Activated CD8-positive, alpha-beta T cell treated with anti-CD3 and anti-CD28 coated beads for 36 hours (primary cell): ENCODE measurements at regions not wholly inside any gene's neighbourhood (a gene's known extent, or its start where the extent isn't known, plus 50 kb on each side); places are given as distances from the start of the nearest gene placed in this dataset.

Experiments used
- ATAC-seq: fragments of 200-7000 bp; cut with Tn5 transposase; one replicate; pipeline ENCODE4 v1.10.0; 2021; ENCODE audit warnings: mild to moderate bottlenecking, moderate library complexity
- CTCF ChIA-PET: fragments of 350-600 bp; sonication (Branson Sonifier 250); formaldehyde crosslinking; loops from one replicate; lab custom pipeline; 2021; ENCODE audit warnings: antibody characterized with exemption; lab: Charles Lee
- POLR2A ChIA-PET: fragments of 350-600 bp; sonication (Branson Sonifier 250); formaldehyde crosslinking; loops from one replicate; lab custom pipeline; 2021; ENCODE audit warnings: antibody characterized with exemption; lab: Charles Lee
- DNase-seq: peaks from one replicate; pipeline ENCODE4 v3.0.0-alpha.2; 2020
- H3K27ac Mint-ChIP-seq: one replicate; pipeline ENCODE4 v1.8.0; 2021; ENCODE audit warnings: mild to moderate bottlenecking, mixed read lengths
- H3K27me3 Mint-ChIP-seq: one replicate; pipeline ENCODE4 v1.8.0; 2021; ENCODE audit warnings: mixed read lengths
- H3K36me3 Mint-ChIP-seq: one replicate; pipeline ENCODE4 v1.8.0; 2021; ENCODE audit warnings: low read depth, mixed read lengths
- H3K4me1 Mint-ChIP-seq: one replicate; pipeline ENCODE4 v1.8.0; 2021; ENCODE audit warnings: low read depth, mixed read lengths
- H3K4me3 Mint-ChIP-seq: one replicate; pipeline ENCODE4 v1.8.0; 2021; ENCODE audit warnings: mild to moderate bottlenecking, moderate library complexity, mixed read lengths
- H3K9me3 Mint-ChIP-seq: one replicate; pipeline ENCODE4 v1.8.0; 2021; ENCODE audit warnings: mixed read lengths
- intact Hi-C: fragments of 100-400 bp; cut with micrococcal nuclease; formaldehyde crosslinking; loops from one replicate; pipeline ENCODE4 v1.10.0; 2022
- TF ChIP-seq, protein P1 (sequence below): fragments of 200-600 bp; IDR thresholded peaks from one replicate; pipeline ENCODE4 v1.8.0; 2022; ENCODE audit warnings: antibody characterized with exemption, mild to moderate bottlenecking

DNA sequence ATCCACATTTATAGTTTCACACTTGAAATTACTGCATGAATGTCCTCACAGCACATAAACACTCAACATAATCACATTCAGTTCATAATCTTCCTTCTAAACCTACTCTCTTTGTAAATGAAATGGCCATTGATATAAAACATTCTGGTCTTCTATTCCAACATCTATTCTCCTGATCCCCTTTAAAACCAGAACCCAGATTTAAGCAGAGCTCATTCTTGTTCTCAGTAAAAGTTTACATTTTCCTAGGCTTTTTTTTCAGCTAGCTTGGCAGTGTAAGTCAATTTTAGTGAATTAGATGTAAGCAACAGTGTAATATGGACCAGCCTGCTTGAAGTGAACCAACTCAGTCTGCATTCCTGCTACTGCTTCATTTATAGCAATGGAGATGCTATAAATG, 460.7 kb upstream of the RGS18 start:
- Mint-ChIP-seq H3K36me3 (no peaks in the 10 kb centered on the region), H3K27ac (no peak overlapping the region), H3K27me3 (no peaks in the 10 kb centered on the region), H3K4me1 (no peaks in the 10 kb centered on the region), H3K9me3 (peaks cover 11% of the 10 kb centered on the region), H3K4me3 (no peak overlapping the region)
- ChIA-PET POLR2A (no interaction called here), CTCF (no interaction called here)
- intact Hi-C loops: no loop called here
- TF ChIP-seq, protein P1, sequence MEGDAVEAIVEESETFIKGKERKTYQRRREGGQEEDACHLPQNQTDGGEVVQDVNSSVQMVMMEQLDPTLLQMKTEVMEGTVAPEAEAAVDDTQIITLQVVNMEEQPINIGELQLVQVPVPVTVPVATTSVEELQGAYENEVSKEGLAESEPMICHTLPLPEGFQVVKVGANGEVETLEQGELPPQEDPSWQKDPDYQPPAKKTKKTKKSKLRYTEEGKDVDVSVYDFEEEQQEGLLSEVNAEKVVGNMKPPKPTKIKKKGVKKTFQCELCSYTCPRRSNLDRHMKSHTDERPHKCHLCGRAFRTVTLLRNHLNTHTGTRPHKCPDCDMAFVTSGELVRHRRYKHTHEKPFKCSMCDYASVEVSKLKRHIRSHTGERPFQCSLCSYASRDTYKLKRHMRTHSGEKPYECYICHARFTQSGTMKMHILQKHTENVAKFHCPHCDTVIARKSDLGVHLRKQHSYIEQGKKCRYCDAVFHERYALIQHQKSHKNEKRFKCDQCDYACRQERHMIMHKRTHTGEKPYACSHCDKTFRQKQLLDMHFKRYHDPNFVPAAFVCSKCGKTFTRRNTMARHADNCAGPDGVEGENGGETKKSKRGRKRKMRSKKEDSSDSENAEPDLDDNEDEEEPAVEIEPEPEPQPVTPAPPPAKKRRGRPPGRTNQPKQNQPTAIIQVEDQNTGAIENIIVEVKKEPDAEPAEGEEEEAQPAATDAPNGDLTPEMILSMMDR: no peak
- DNase-seq: no peak
- ATAC-seq: no peak

DNA sequence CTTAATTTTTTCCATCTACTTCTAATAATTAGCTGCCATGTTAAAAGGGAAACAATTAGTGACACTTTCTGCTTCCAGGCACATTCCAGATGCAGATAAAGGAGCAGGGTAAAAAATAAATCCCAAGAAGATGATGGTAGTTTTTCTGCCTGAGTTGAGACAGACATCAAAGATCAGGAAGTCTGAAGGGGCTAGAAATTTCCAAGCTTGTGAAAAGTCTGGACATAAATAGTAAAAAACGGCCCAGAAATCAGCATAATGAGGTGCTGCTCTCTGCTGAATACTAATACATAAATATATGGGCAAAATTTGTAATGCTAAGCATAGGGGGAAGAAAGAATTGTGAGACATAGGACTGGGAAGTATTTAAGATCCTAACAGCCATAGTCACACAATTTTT, 460.0 kb upstream of the RGS18 start:
- no peak for ATAC-seq
- Mint-ChIP-seq H3K9me3 (peaks cover 11% of the 10 kb centered on the region), H3K27me3 (no peaks in the 10 kb centered on the region), H3K4me1 (no peaks in the 10 kb centered on the region), H3K36me3 (no peaks in the 10 kb centered on the region), H3K27ac (no peak overlapping the region), H3K4me3 (no peak overlapping the region)
- TF ChIP-seq, protein P1: no peak
- CTCF ChIA-PET: no interaction called here
- no peak for DNase-seq
- intact Hi-C loops: no loop called here
- POLR2A ChIA-PET: no interaction called here

DNA sequence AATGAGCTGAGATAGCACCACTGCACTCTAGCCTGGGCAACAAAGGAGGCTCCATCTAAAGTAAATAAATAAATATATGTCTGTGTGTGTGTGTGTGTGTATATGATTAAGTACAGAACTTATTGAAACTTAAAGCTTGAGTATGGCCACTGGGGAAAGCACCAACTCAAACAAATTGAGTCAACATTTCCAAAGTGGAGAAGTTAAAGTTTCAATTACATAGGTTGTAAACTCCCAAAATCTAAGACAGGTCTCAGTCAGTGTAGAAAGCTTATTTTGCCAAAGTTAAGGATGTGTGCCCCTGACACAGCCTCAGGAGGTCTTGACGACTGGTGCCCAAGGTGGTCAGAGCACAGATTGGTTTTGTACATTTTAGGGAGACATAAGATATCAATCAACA, 458.9 kb upstream of the RGS18 start:
- no peaks in the 10 kb centered on the region for H3K36me3 Mint-ChIP-seq
- DNase-seq (no peak), ATAC-seq (no peak)
- TF ChIP-seq, protein P1: no peak
- no peak overlapping the region for H3K4me3 Mint-ChIP-seq
- no peaks in the 10 kb centered on the region for H3K27me3 Mint-ChIP-seq
- H3K9me3 Mint-ChIP-seq: peaks cover 3% of the 10 kb centered on the region
- no peak overlapping the region for H3K27ac Mint-ChIP-seq
- intact Hi-C loops: no loop called here
- ChIA-PET CTCF (no interaction called here), POLR2A (no interaction called here)
- no peaks in the 10 kb centered on the region for H3K4me1 Mint-ChIP-seq

DNA sequence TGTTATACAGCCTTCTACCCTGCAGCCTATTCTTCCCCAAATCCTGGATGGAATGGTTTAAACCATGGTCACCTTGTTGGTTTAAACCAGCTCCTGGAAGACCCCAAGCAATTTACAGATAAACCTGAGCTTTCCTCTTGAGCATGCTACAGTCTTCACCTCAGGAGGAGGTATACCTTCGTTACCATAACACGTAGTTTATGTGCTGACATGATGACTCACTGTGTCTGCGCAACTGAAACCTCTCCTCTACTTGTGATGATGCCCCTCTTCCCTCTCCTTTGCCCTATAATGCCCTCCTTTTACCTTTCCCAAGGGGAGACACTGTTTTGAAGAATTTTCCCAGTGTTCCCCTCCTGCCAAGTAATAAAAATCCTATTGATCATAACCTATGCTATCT, 457.3 kb upstream of the RGS18 start:
- H3K4me3 Mint-ChIP-seq: no peak overlapping the region
- CTCF ChIA-PET: no interaction called here
- H3K9me3 Mint-ChIP-seq: peaks cover 1% of the 10 kb centered on the region

GRCh38 chr1:191702124-191702523, 456.1 kb upstream of the RGS18 start:
- DNase-seq (no peak), ATAC-seq (no peak)
- ChIA-PET POLR2A (no interaction called here), CTCF (no interaction called here)
- no peaks in the 10 kb centered on the region for H3K9me3 Mint-ChIP-seq
- H3K27me3 Mint-ChIP-seq: no peaks in the 10 kb centered on the region
- H3K4me3 Mint-ChIP-seq: no peak overlapping the region
- H3K36me3 Mint-ChIP-seq: no peaks in the 10 kb centered on the region
- H3K27ac Mint-ChIP-seq: no peak overlapping the region
- no peaks in the 10 kb centered on the region for H3K4me1 Mint-ChIP-seq
- intact Hi-C loops: no loop called here
- TF ChIP-seq, protein P1: no peak

More for the DNA sequence above, 457.3 kb upstream of the RGS18 start:
- no peak for DNase-seq
- no peaks in the 10 kb centered on the region for H3K27me3 Mint-ChIP-seq
- H3K36me3 Mint-ChIP-seq: no peaks in the 10 kb centered on the region
- H3K4me1 Mint-ChIP-seq: no peaks in the 10 kb centered on the region
- intact Hi-C loops: no loop called here
- TF ChIP-seq, protein P1: no peak
- no peak for ATAC-seq
- no peak overlapping the region for H3K27ac Mint-ChIP-seq
- POLR2A ChIA-PET: no interaction called here
